K562 (cell line): ENCODE measurements at regions not wholly inside any gene's neighbourhood (a gene's known extent, or its start where the extent isn't known, plus 50 kb on each side); places are given as distances from the start of the nearest gene placed in this dataset.

Experiments
- ATAC-seq: fragments of 200-7000 bp; cut with Tn5 transposase; 3 replicates; pipeline ENCODE4 v1.9.1; 2020; ENCODE audit warnings: moderate library complexity
- BruUV-seq: library from RNA; stranded (reverse); fragments of 400-500 nt; replicated peaks from 2 replicates; lab custom pipeline; 2021; lab: Mats Ljungman, UMichigan
- CTCF ChIA-PET: fragments of 300-600 bp; formaldehyde crosslinking; extraction: SDS; loops from one replicate; lab custom pipeline; 2021; ENCODE audit warnings: low intra/inter-chr PET ratio; lab: Yijun Ruan, JAX
- POLR2A ChIA-PET: fragments of 300-600, 350-650 bp; sonication (Branson Sonifier 250); formaldehyde crosslinking; extraction: SDS; loops from one replicate; lab custom pipeline; 2021; ENCODE audit warnings: antibody characterized with exemption, inconsistent platforms; lab: Yijun Ruan, JAX
- DNase-seq, 4 experiments: peaks; one replicate each; pipeline versions ENCODE4 v3.0.0 to v3.0.0-alpha.2; 2011 to 2018; ENCODE audit warnings: low spot score in 3 of 4, mixed read lengths in 3 of 4; ENCODE audit errors: extremely low read depth in 1 of 4
- FAIRE-seq: peaks from 2 replicates; lab custom pipeline; 2011; peaks lifted over from hg19 to GRCh38; lab: Jason Lieb, UNC
- H2AFZ ChIP-seq: 2 replicates; pipeline ENCODE4 v1.6.0; 2011; ENCODE audit warnings: low read depth, low read length, control low read depth, inconsistent platforms
- H3K27ac ChIP-seq: fragments of 200-600 bp; 3 replicates; pipeline ENCODE4 v1.8.0; 2011; ENCODE audit warnings: low read depth, mild to moderate bottlenecking, control low read depth, inconsistent platforms, low read length, moderate library complexity, mixed read lengths; ENCODE audit errors: extremely low read depth
- H3K27me3 ChIP-seq, 2 experiments: fragments of 300-600 bp in 1 of 2; 2 replicates in 1 of 2; 3 replicates in 1 of 2; pipeline versions ENCODE4 v1.6.0 to v1.8.0; 2011; ENCODE audit warnings: inconsistent platforms in 2 of 2, low read length in 2 of 2, mild to moderate bottlenecking in 1 of 2, mixed read lengths in 1 of 2, moderate library complexity in 1 of 2; ENCODE audit not compliant: control insufficient read depth in 2 of 2, insufficient read depth in 2 of 2
- H3K36me3 ChIP-seq: fragments of 300-600 bp; 3 replicates; pipeline ENCODE4 v1.8.0; 2011; ENCODE audit warnings: mild to moderate bottlenecking, low read length, inconsistent platforms; ENCODE audit not compliant: control insufficient read depth, insufficient read depth
- H3K4me1 ChIP-seq, 2 experiments: fragments of 200-600 bp in 1 of 2; replicated peaks in 1 of 2; 2 replicates in 1 of 2; 3 replicates in 1 of 2; pipeline versions ENCODE4 v1.5.1 to v1.8.0; 2011; ENCODE audit warnings: inconsistent platforms in 2 of 2, low read length in 2 of 2, mild to moderate bottlenecking in 1 of 2, mixed read lengths in 1 of 2, moderate library complexity in 1 of 2; ENCODE audit not compliant: control insufficient read depth in 2 of 2, insufficient read depth in 2 of 2
- H3K4me2 ChIP-seq: 2 replicates; pipeline ENCODE4 v1.6.1; 2011; ENCODE audit warnings: low read length, control low read depth, inconsistent platforms, mixed read lengths; ENCODE audit not compliant: insufficient read depth
- H3K4me3 ChIP-seq: fragments of 200-600 bp; sonication (generic), shearing (Covaris generic); 2 replicates; pipeline ENCODE4 v1.5.1; 2016; ENCODE audit warnings: control low read depth, inconsistent platforms
- H3K79me2 ChIP-seq: fragments of 200-600 bp; 3 replicates; pipeline ENCODE4 v1.8.0; 2011; ENCODE audit warnings: low read length, inconsistent platforms; ENCODE audit not compliant: control insufficient read depth, insufficient read depth
- H3K9ac ChIP-seq, 2 experiments: 2 replicates each; pipeline versions ENCODE4 v1.6.0 to v1.6.1; 2011; ENCODE audit warnings: low read depth in 2 of 2, low read length in 2 of 2, control low read depth in 1 of 2, inconsistent platforms in 1 of 2, mild to moderate bottlenecking in 1 of 2, mixed read lengths in 1 of 2; ENCODE audit not compliant: insufficient read depth in 1 of 2
- H3K9me1 ChIP-seq: one replicate; pipeline ENCODE4 v1.6.0; 2011; ENCODE audit warnings: inconsistent platforms, mild to moderate bottlenecking, low read length, moderate library complexity; ENCODE audit not compliant: control insufficient read depth, insufficient read depth
- H3K9me3 ChIP-seq: replicated peaks from 2 replicates; pipeline ENCODE4 v1.5.1; 2011; ENCODE audit warnings: low read depth, low read length, inconsistent platforms; ENCODE audit not compliant: control insufficient read depth, insufficient read depth
- H4K20me1 ChIP-seq: replicated peaks from 2 replicates; pipeline ENCODE4 v1.6.1; 2011; ENCODE audit warnings: low read length, inconsistent platforms, mixed read lengths; ENCODE audit not compliant: control insufficient read depth, insufficient read depth
- BRF2 ChIP-seq: IDR thresholded peaks from 3 replicates; pipeline ENCODE4 v1.6.1; 2011; ENCODE audit warnings: borderline replicate concordance, mild to moderate bottlenecking; ENCODE audit not compliant: insufficient read length, insufficient read depth
- CXXC5 ChIP-seq: fragments of 250-450 bp; sonication (Bioruptor Pico); IDR thresholded peaks from 2 replicates; pipeline ENCODE4 v1.8.0; 2022; ENCODE audit warnings: inconsistent platforms, mild to moderate bottlenecking, moderate library complexity
- FOXK2 ChIP-seq, 2 experiments: fragments of 450-650 bp; IDR thresholded peaks in 1 of 2; conservative IDR thresholded peaks in 1 of 2; 2 replicates each; pipeline ENCODE4 v1.6.1; 2016; ENCODE audit warnings: low read depth in 2 of 2, mild to moderate bottlenecking in 1 of 2
- HDAC1 ChIP-seq, 2 experiments: fragments of 450-650 bp; IDR thresholded peaks; 2 replicates each; pipeline ENCODE4 v1.6.1; 2016 to 2017; ENCODE audit warnings: inconsistent platforms in 1 of 2, mild to moderate bottlenecking in 1 of 2, moderate library complexity in 1 of 2
- ILK ChIP-seq: fragments of 450-650 bp; IDR thresholded peaks from 2 replicates; pipeline ENCODE4 v1.6.1; 2016; ENCODE audit warnings: missing genetic modification characterization, low read depth, mild to moderate bottlenecking, missing compliant biosample characterization, moderate library complexity, borderline replicate concordance
- ZNF212 ChIP-seq: fragments of 450-650 bp; formaldehyde crosslinking; IDR thresholded peaks from 2 replicates; pipeline ENCODE4 v1.4.0; 2020; ENCODE audit warnings: mild to moderate bottlenecking
- WGBS: fragments of 100-300 bp; shearing (Covaris generic); methylation state at CpG from one replicate; pipeline ENCODE4 v1.1.6; 2016; ENCODE audit warnings: low coverage, mixed read lengths; ENCODE audit not compliant: insufficient coverage; ENCODE audit errors: missing lambda C conversion rate; 5-methylcytosine and 5-hydroxymethylcytosine counted together
- in situ Hi-C: fragments of 300-500 bp; cut with MboI; formaldehyde crosslinking; loops from 4 replicates; pipeline ENCODE4 v1.15.0; 2018; ENCODE audit warnings: inconsistent platforms, mixed read lengths
- intact Hi-C: fragments of 100-400 bp; cut with micrococcal nuclease; formaldehyde crosslinking; loops from 2 replicates; pipeline ENCODE4 v1.14.2; 2022
- TF ChIP-seq, protein P1 (sequence below): sonication (generic); formaldehyde crosslinking; IDR thresholded peaks from 2 replicates; pipeline ENCODE4 v1.8.0; 2022; ENCODE audit warnings: missing genetic modification reagents, mild to moderate bottlenecking, moderate library complexity, borderline replicate concordance

DNA sequence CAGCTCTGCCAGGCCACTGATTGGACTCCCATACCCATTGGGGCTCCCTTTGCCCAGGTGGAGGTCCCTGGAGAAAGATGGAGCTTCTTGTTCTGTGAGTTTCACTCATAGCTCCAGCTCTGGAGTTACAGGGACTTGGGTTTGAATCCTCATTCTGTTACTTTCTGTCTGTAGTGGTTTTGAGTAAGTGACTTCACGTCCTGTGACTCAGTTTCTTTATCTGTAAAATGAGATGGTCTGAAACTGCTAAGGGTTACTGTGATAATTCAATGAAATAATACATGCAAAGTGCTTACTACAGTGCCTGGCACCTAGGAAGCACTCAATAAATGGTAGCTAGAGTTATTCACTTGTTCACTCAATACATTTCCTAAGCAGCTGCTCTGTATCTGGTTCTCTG is 88.5 kb upstream of the SLC2A1 start:
- no peak for FAIRE-seq
- Histone ChIP-seq H3K79me2 (no peaks in the 10 kb centered on the region), H3K27ac (no peak overlapping the region), H3K4me3 (no peak overlapping the region), H3K36me3 (no peaks in the 10 kb centered on the region), H4K20me1 (no peaks in the 10 kb centered on the region; the same call in 1 of the 2 replicates), H3K9ac (no peak overlapping the region), H3K9me1 (no peaks in the 10 kb centered on the region), H2AFZ (no peak overlapping the region), H3K9me3 (0 out of 2 replicates have a peak, but pooled peaks cover 3% of the 10 kb centered on the region), H3K27me3 (peaks cover 0 to 11% of the 10 kb centered on the region in 2 experiments; a peak in 2 of 5 replicates), H3K4me1 (peaks cover 6 to 20% of the 10 kb centered on the region in 2 experiments), H3K4me2 (no peak overlapping the region)
- in situ Hi-C loops (no loop called here), intact Hi-C loops (no loop called here)
- no peak for ATAC-seq
- CTCF ChIA-PET: interaction anchor here (0.7 kb wide), 1 partner anchor 1043 kb away, joined by 3 read pairs; no protein-coding TSS in a partner anchor
- BruUV-seq: no TSS peak
- TF ChIP-seq FOXK2 (conservative IDR thresholded peaks at IDR 0.05 in 1 of 2, IDR thresholded peaks at IDR 0.05 in 1 of 2; ENCODE audit: low read depth in 2 of 2) (no peak), ILK (tag) (no peak)
- TF ChIP-seq, all 486 proteins: peak for 0
- DNase-seq: no peak
- WGBS: 6% methylated on average over 1 of the region's 1 CpG
- POLR2A ChIA-PET: interaction anchor here (0.6 to 3.8 kb wide), 6 partner anchors 11 to 122 kb away, joined by 3 to 22 read pairs (median 4); no protein-coding TSS in a partner anchor

DNA sequence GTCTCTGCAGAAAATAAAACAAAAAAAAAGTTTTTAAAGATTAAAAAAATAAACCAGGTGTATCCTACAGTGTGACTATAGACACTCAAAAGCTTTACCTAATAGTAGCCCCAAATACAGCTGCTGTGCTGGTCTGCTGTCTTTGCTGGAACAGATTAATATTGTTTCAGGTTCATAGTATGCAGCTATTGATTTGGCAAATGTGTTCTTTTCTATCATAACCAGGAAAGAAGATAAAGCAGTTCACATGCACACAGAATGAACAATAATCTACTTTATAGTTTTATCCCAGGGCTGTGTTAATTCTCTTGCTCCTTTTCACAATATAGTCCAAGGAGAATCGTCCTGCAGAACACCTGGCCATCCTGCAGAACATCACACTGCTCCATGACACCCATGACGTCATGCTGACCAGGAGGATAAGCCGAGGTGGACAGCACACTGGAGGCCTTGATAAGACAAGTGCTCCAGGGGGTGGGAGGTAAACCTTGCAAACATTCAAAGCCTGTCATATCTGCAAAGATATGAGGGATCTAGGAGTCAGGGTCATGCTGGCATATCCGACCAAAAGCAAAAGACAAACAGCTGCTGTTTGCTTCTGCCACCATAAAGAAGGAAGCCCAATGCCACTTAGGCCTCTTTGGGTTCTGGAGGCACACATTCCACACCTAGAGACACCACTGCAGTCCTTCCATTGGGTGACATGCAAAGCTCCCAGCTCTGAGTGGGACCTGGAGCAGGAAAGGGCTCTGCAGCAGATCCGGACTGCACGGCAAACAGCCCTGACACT is 86.1 kb upstream of the SLC2A1 start:
- CTCF ChIA-PET: no interaction called here
- WGBS: 7% methylated on average over 6 of the region's 6 CpGs
- TF ChIP-seq ZNF212 (CRISPR knock-in tag) (no peak), CXXC5 (CRISPR knock-in tag) (peak; percentile 23; the same call in 1 of the 2 replicates), BRF2 (no peak), HDAC1 (IDR thresholded peaks at IDR 0.05) (peak in 1 of 2 experiments; percentile 64; a peak in 1 of 4 replicates)
- TF ChIP-seq, protein P1, sequence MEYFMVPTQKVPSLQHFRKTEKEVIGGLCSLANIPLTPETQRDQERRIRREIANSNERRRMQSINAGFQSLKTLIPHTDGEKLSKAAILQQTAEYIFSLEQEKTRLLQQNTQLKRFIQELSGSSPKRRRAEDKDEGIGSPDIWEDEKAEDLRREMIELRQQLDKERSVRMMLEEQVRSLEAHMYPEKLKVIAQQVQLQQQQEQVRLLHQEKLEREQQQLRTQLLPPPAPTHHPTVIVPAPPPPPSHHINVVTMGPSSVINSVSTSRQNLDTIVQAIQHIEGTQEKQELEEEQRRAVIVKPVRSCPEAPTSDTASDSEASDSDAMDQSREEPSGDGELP (CRISPR knock-in tag): peak; percentile 28; the same call in 1 of the 2 replicates

More for the DNA sequence above, 86.1 kb upstream of the SLC2A1 start:
- intact Hi-C loops: no loop called here
- in situ Hi-C loops: no loop called here
- Histone ChIP-seq H3K4me3 (no peak overlapping the region), H3K79me2 (no peaks in the 10 kb centered on the region), H3K9me1 (no peaks in the 10 kb centered on the region), H4K20me1 (no peaks in the 10 kb centered on the region; the same call in 1 of the 2 replicates), H2AFZ (no peak overlapping the region), H3K4me2 (peak overlapping the region; percentile 56), H3K9me3 (0 out of 2 replicates have a peak, but pooled peaks cover 3% of the 10 kb centered on the region), H3K36me3 (no peaks in the 10 kb centered on the region), H3K9ac (peak overlapping the region in 1 of 2 experiments; percentile 65; a peak in 2 of 4 replicates), H3K4me1 (peaks cover 6 to 20% of the 10 kb centered on the region in 2 experiments), H3K27me3 (peaks cover 0 to 11% of the 10 kb centered on the region in 2 experiments; a peak in 2 of 5 replicates), H3K27ac (no peak overlapping the region; the same call in 2 of the 3 replicates)
- BruUV-seq: no TSS peak
- DNase-seq: peak; percentile 78 to 88 (median 82)
- ATAC-seq: peak; percentile 88
- POLR2A ChIA-PET: interaction anchor here (0.8 to 3.8 kb wide), 5 partner anchors 9 to 17 kb away, joined by 3 to 22 read pairs (median 4); no protein-coding TSS in a partner anchor
- FAIRE-seq: peak; percentile 95
